ENCODE measurements at regions not wholly inside any gene's neighbourhood (a gene's known extent, or its start where the extent isn't known, plus 50 kb on each side); places are given as distances from the start of the nearest gene placed in this dataset.

DNA sequence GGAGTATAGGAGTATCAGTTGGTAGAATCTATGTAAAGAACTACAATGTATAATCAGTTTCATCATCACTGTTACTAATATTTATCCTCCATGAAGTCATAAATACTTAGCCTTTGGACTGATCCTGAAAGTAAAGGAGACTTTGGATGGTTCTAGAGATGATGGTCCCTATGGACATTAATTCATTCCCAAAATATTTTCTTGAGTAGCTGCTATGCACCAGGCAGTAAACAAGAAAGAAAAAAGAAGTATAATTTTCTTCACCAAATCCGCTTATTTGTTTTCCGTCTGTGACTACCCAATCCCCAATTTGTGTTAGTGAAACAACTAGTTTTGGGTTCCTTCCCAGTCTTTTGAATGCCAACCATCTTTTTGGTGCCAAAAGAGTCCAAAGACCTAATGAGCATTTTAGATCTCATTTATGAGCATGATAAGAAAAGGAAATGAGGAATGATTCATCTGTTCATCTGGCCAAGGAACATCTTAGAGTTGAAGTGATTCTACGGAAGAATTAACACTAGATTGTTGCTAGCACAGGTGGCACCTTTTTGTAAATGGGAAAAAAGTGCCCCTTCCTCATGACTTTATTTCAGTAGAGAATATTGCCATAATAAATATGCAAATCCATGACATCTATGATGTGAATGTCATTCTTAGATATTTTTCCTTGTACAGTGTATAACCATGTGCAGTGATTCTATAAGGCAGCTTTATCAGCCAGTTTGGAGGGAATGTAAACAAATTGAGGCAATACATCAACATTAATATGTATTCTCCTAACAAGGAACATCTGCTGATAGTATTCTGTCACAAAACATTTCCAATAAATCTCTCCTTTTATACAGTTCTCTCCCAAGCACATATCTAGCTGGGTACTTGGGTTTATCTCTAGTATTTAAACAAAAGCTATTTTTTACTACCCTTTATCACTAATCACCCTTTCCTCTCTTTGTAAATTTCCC, 85.1 kb upstream of the CCDC91 start:
- TF ChIP-seq POLR2A (IDR thresholded peaks at IDR 0.05; ENCODE audit: low read length), result no peak
- TF ChIP-seq GATA1 (IDR thresholded peaks at IDR 0.05; ENCODE audit: low read depth, low read length), result no peak

Data from erythroblast (primary cell).